SK-N-SH treated with all-trans-retinoic acid at 6 μM for 48 hours (cell line): ENCODE measurements at regions not wholly inside any gene's neighbourhood (a gene's known extent, or its start where the extent isn't known, plus 50 kb on each side); places are given as distances from the start of the nearest gene placed in this dataset.

ENCODE experiments used
- BACH2 ChIP-seq: fragments of 250-450 bp; sonication (Bioruptor Pico); IDR thresholded peaks from 2 replicates; pipeline ENCODE4 v1.9.0; 2021; ENCODE audit warnings: mild to moderate bottlenecking, borderline replicate concordance
- CSDC2 ChIP-seq: fragments of 250-450 bp; sonication (Bioruptor Pico); IDR thresholded peaks from 2 replicates; pipeline ENCODE4 v1.5.0; 2020; ENCODE audit warnings: mild to moderate bottlenecking, moderate library complexity
- GLIS3 ChIP-seq: fragments of 250-450 bp; sonication (Bioruptor Pico); IDR thresholded peaks from 2 replicates; pipeline ENCODE4 v1.5.0; 2020; ENCODE audit warnings: mild to moderate bottlenecking, moderate library complexity
- OSR1 ChIP-seq: fragments of 250-450 bp; sonication (Bioruptor Pico); IDR thresholded peaks from 2 replicates; pipeline ENCODE4 v1.8.0; 2022; ENCODE audit warnings: moderate library complexity, mild to moderate bottlenecking, inconsistent platforms
- PATZ1 ChIP-seq: fragments of 250-450 bp; sonication (Bioruptor Pico); IDR thresholded peaks from 2 replicates; pipeline ENCODE4 v1.8.0; 2020; ENCODE audit warnings: mild to moderate bottlenecking, moderate library complexity, borderline replicate concordance
- PPARA ChIP-seq: fragments of 250-450 bp; sonication (Bioruptor Pico); IDR thresholded peaks from 2 replicates; pipeline ENCODE4 v1.5.0; 2020; ENCODE audit warnings: mild to moderate bottlenecking, borderline replicate concordance
- RARB ChIP-seq: fragments of 250-450 bp; sonication (Bioruptor Pico); IDR thresholded peaks from 2 replicates; pipeline ENCODE4 v1.8.0; 2021; ENCODE audit warnings: mild to moderate bottlenecking, moderate library complexity
- TOX ChIP-seq: fragments of 250-450 bp; sonication (Bioruptor Pico); IDR thresholded peaks from 2 replicates; pipeline ENCODE4 v1.8.0; 2021; ENCODE audit warnings: mild to moderate bottlenecking, moderate library complexity, borderline replicate concordance
- ZFP3 ChIP-seq: fragments of 250-450 bp; sonication (Bioruptor Pico); IDR thresholded peaks from 2 replicates; pipeline ENCODE4 v1.5.0; 2020; ENCODE audit warnings: mild to moderate bottlenecking, moderate library complexity
- ZNF8 ChIP-seq: fragments of 450-650 bp; formaldehyde crosslinking; IDR thresholded peaks from 2 replicates; pipeline ENCODE4 v1.5.0; 2020; ENCODE audit warnings: mild to moderate bottlenecking, moderate library complexity
- TF ChIP-seq, protein P1 (sequence below): fragments of 250-450 bp; sonication (Bioruptor Pico); IDR thresholded peaks from 2 replicates; pipeline ENCODE4 v1.8.0; 2021; ENCODE audit warnings: low read depth, mild to moderate bottlenecking, moderate library complexity, borderline replicate concordance

DNA sequence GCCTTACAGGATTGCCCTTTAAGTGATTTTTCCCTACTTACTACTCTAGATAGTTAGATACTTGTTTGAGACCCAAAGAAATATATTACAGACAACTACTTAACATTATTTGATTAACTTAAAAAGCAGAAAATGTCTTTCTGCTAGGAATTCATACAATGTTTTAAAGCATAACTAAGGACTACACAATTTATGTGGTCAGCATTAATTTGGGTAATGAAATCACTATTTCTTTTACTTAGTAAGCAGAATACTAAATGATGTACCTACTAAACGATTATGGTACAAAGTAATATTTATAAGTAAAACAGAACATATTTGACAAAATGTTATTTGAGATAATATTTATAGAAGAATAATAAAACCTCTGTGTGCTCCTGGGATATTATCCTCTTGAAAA is 371.9 kb upstream of the ARRDC3 start:
- TF ChIP-seq GLIS3 (CRISPR knock-in tag) = no peak
- no peak for TF ChIP-seq ZFP3 (CRISPR knock-in tag)
- no peak for TF ChIP-seq TOX
- TF ChIP-seq BACH2 = no peak
- no peak for TF ChIP-seq RARB (CRISPR knock-in tag)
- TF ChIP-seq CSDC2 (CRISPR knock-in tag) = no peak
- no peak for TF ChIP-seq PPARA (CRISPR knock-in tag)
- no peak for TF ChIP-seq PATZ1
- TF ChIP-seq ZNF8 (CRISPR knock-in tag) = no peak
- TF ChIP-seq, protein P1, sequence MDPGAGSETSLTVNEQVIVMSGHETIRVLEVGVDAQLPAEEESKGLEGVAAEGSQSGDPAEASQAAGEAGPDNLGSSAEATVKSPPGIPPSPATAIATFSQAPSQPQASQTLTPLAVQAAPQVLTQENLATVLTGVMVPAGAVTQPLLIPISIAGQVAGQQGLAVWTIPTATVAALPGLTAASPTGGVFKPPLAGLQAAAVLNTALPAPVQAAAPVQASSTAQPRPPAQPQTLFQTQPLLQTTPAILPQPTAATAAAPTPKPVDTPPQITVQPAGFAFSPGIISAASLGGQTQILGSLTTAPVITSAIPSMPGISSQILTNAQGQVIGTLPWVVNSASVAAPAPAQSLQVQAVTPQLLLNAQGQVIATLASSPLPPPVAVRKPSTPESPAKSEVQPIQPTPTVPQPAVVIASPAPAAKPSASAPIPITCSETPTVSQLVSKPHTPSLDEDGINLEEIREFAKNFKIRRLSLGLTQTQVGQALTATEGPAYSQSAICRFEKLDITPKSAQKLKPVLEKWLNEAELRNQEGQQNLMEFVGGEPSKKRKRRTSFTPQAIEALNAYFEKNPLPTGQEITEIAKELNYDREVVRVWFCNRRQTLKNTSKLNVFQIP (CRISPR knock-in tag) = no peak
- no peak for TF ChIP-seq OSR1
